SK-N-SH treated with all-trans-retinoic acid at 6 μM for 48 hours (cell line): ENCODE measurements at regions not wholly inside any gene's neighbourhood (a gene's known extent, or its start where the extent isn't known, plus 50 kb on each side); places are given as distances from the start of the nearest gene placed in this dataset.

Experiments
- ARNTL ChIP-seq: fragments of 450-650 bp; formaldehyde crosslinking; IDR thresholded peaks from 2 replicates; pipeline ENCODE4 v1.5.0; 2020; ENCODE audit warnings: low read depth, mild to moderate bottlenecking, moderate library complexity, borderline replicate concordance
- ISL1 ChIP-seq: fragments of 250-450 bp; sonication (Bioruptor Pico); IDR thresholded peaks from 2 replicates; pipeline ENCODE4 v2.1.2; 2022; ENCODE audit warnings: mild to moderate bottlenecking, moderate library complexity
- OSR1 ChIP-seq: fragments of 250-450 bp; sonication (Bioruptor Pico); IDR thresholded peaks from 2 replicates; pipeline ENCODE4 v1.8.0; 2022; ENCODE audit warnings: moderate library complexity, mild to moderate bottlenecking, inconsistent platforms
- PATZ1 ChIP-seq: fragments of 250-450 bp; sonication (Bioruptor Pico); IDR thresholded peaks from 2 replicates; pipeline ENCODE4 v1.8.0; 2020; ENCODE audit warnings: mild to moderate bottlenecking, moderate library complexity, borderline replicate concordance
- POU6F1 ChIP-seq: fragments of 250-450 bp; sonication (Bioruptor Pico); IDR thresholded peaks from 2 replicates; pipeline ENCODE4 v1.8.0; 2021; ENCODE audit warnings: low read depth, mild to moderate bottlenecking, moderate library complexity, borderline replicate concordance
- PPARA ChIP-seq: fragments of 250-450 bp; sonication (Bioruptor Pico); IDR thresholded peaks from 2 replicates; pipeline ENCODE4 v1.5.0; 2020; ENCODE audit warnings: mild to moderate bottlenecking, borderline replicate concordance
- RARB ChIP-seq: fragments of 250-450 bp; sonication (Bioruptor Pico); IDR thresholded peaks from 2 replicates; pipeline ENCODE4 v1.8.0; 2021; ENCODE audit warnings: mild to moderate bottlenecking, moderate library complexity
- SNAI2 ChIP-seq: fragments of 250-450 bp; sonication (Bioruptor Pico); IDR thresholded peaks from 2 replicates; pipeline ENCODE4 v1.5.0; 2020; ENCODE audit warnings: mild to moderate bottlenecking, moderate library complexity
- TCF4 ChIP-seq: fragments of 250-450 bp; sonication (Bioruptor Pico); IDR thresholded peaks from 2 replicates; pipeline ENCODE4 v1.8.0; 2021; ENCODE audit warnings: mild to moderate bottlenecking, moderate library complexity, borderline replicate concordance
- TOX ChIP-seq: fragments of 250-450 bp; sonication (Bioruptor Pico); IDR thresholded peaks from 2 replicates; pipeline ENCODE4 v1.8.0; 2021; ENCODE audit warnings: mild to moderate bottlenecking, moderate library complexity, borderline replicate concordance
- ZFP30 ChIP-seq: fragments of 450-650 bp; formaldehyde crosslinking; IDR thresholded peaks from 2 replicates; pipeline ENCODE4 v1.5.0; 2022; ENCODE audit warnings: mild to moderate bottlenecking, moderate library complexity
- ZNF70 ChIP-seq: fragments of 450-650 bp; formaldehyde crosslinking; IDR thresholded peaks from 2 replicates; pipeline ENCODE4 v1.5.0; 2020; ENCODE audit warnings: mild to moderate bottlenecking, moderate library complexity

- TF ChIP-seq SNAI2: no peak
- TF ChIP-seq ZFP30 (CRISPR knock-in tag): no peak
- TF ChIP-seq PATZ1 (CRISPR knock-in tag): no peak
- no peak for TF ChIP-seq ZNF70 (CRISPR knock-in tag)
- TF ChIP-seq ARNTL (CRISPR knock-in tag): no peak
- TF ChIP-seq OSR1 (CRISPR knock-in tag): no peak
- no peak for TF ChIP-seq RARB
- TF ChIP-seq TOX (CRISPR knock-in tag): no peak
- no peak for TF ChIP-seq TCF4
- no peak for TF ChIP-seq POU6F1
- no peak for TF ChIP-seq ISL1 (CRISPR knock-in tag)
- TF ChIP-seq PPARA (CRISPR knock-in tag): no peak
Measured at GRCh38 chr10:47165168-47165710, 134.8 kb upstream of the GDF10 start.
